B cell (primary cell): ENCODE measurements at regions not wholly inside any gene's neighbourhood (a gene's known extent, or its start where the extent isn't known, plus 50 kb on each side); places are given as distances from the start of the nearest gene placed in this dataset.

Source experiments
- ATAC-seq: fragments of 200-7000 bp; cut with Tn5 transposase; one replicate; pipeline ENCODE4 v1.10.0; 2021; ENCODE audit warnings: low read depth, mild to moderate bottlenecking, moderate number of reproducible peaks, moderate library complexity
- CTCF ChIA-PET: fragments of 350-600 bp; sonication (Branson Sonifier 250); formaldehyde crosslinking; loops from one replicate; lab custom pipeline; 2021; ENCODE audit warnings: antibody characterized with exemption, inconsistent platforms; lab: Charles Lee
- POLR2A ChIA-PET: fragments of 350-600 bp; sonication (Branson Sonifier 250); formaldehyde crosslinking; loops from one replicate; lab custom pipeline; 2021; ENCODE audit warnings: antibody characterized with exemption; lab: Charles Lee
- DNase-seq: peaks from one replicate; pipeline ENCODE4 v3.0.0; 2013
- H2AFZ ChIP-seq: 2 replicates; pipeline ENCODE4 v1.6.1; 2012; ENCODE audit warnings: mild to moderate bottlenecking, low read depth, low read length; ENCODE audit not compliant: insufficient read depth, poor library complexity, severe bottlenecking
- H3K27ac ChIP-seq, 2 donors: 1 replicate in 1 of 2; 2 replicates in 1 of 2; pipeline ENCODE4 v1.5.1; 2012 to 2013; ENCODE audit warnings: low read length in 2 of 2, mild to moderate bottlenecking in 2 of 2, moderate library complexity in 1 of 2
- H3K27me3 ChIP-seq, 4 experiments: fragments of 200-600 bp in 1 of 4; sonication (generic) in 1 of 4; replicated peaks in 1 of 4; 1 replicate in 2 of 4; 2 replicates in 2 of 4; pipeline versions ENCODE4 v1.6.1 to v1.7.0; 2013 to 2016; ENCODE audit warnings: low read length in 3 of 4, mild to moderate bottlenecking in 2 of 4, mixed read lengths in 1 of 4, moderate library complexity in 1 of 4; ENCODE audit not compliant: insufficient read depth in 4 of 4, control insufficient read depth in 3 of 4; ENCODE audit errors: control extremely low read depth in 1 of 4
- H3K36me3 ChIP-seq, 2 experiments: replicated peaks in 1 of 2; 1 replicate in 1 of 2; 2 replicates in 1 of 2; pipeline versions ENCODE4 v1.6.1 to v1.7.1; 2013; ENCODE audit warnings: low read length in 1 of 2; ENCODE audit not compliant: insufficient read depth in 2 of 2, control insufficient read depth in 1 of 2; ENCODE audit errors: control extremely low read depth in 1 of 2, extremely low read depth in 1 of 2
- H3K4me1 ChIP-seq, 2 donors: fragments of 200-600 bp in 1 of 2; sonication (generic) in 1 of 2; 1 replicate in 1 of 2; 2 replicates in 1 of 2; pipeline versions ENCODE4 v1.5.1 to v1.6.1; 2013 to 2017; ENCODE audit warnings: low read length in 2 of 2; ENCODE audit not compliant: control insufficient read depth in 2 of 2, insufficient read depth in 2 of 2
- H3K4me2 ChIP-seq: replicated peaks from 2 replicates; pipeline ENCODE3; 2012; ENCODE audit warnings: mild to moderate bottlenecking, low read depth, low read length; ENCODE audit not compliant: poor library complexity, severe bottlenecking
- H3K4me3 ChIP-seq, 5 experiments: fragments of 200-600 bp in 1 of 5; sonication (generic) in 1 of 5; 1 replicate in 3 of 5; 2 replicates in 2 of 5; pipeline versions ENCODE4 v1.5.1 to v1.7.0; 2011 to 2016; ENCODE audit warnings: low read length in 4 of 5, mild to moderate bottlenecking in 4 of 5, low read depth in 2 of 5, control low read depth in 1 of 5, moderate library complexity in 1 of 5; ENCODE audit not compliant: insufficient read depth in 1 of 5; ENCODE audit errors: control extremely low read depth in 1 of 5, extremely low read depth in 1 of 5
- H3K79me2 ChIP-seq: fragments of 200-600 bp; sonication (generic); one replicate; pipeline ENCODE4 v1.6.0; 2016; ENCODE audit warnings: low read length; ENCODE audit not compliant: control insufficient read depth, insufficient read depth
- H3K9ac ChIP-seq: fragments of 200-600 bp; sonication (generic); 2 replicates; pipeline ENCODE4 v1.6.1; 2017; ENCODE audit warnings: mild to moderate bottlenecking, low read length, moderate library complexity
- H3K9me3 ChIP-seq, 3 donors: one replicate each; pipeline versions ENCODE4 v1.6.1 to v1.7.1; 2013; ENCODE audit warnings: low read length in 2 of 3; ENCODE audit not compliant: control insufficient read depth in 2 of 3, insufficient read depth in 1 of 3; ENCODE audit errors: control extremely low read depth in 1 of 3
- H4K20me1 ChIP-seq: 2 replicates; pipeline ENCODE4 v1.6.0; 2012; ENCODE audit warnings: mild to moderate bottlenecking, low read length; ENCODE audit not compliant: insufficient read depth, control insufficient read depth, poor library complexity, severe bottlenecking
- H3K27ac Mint-ChIP-seq: one replicate; pipeline ENCODE4 v1.8.0; 2021; ENCODE audit warnings: mixed read lengths
- H3K27me3 Mint-ChIP-seq: one replicate; pipeline ENCODE4 v1.8.0; 2021; ENCODE audit warnings: mixed read lengths
- H3K4me1 Mint-ChIP-seq: one replicate; pipeline ENCODE4 v1.8.0; 2021; ENCODE audit warnings: mixed read lengths
- H3K4me3 Mint-ChIP-seq: one replicate; pipeline ENCODE4 v1.8.0; 2021; ENCODE audit warnings: mixed read lengths
- H3K9me3 Mint-ChIP-seq: one replicate; pipeline ENCODE4 v1.8.0; 2022; ENCODE audit warnings: mixed read lengths; ENCODE audit not compliant: insufficient read depth
- CTCF ChIP-seq: fragments of 200-600 bp; IDR thresholded peaks from one replicate; pipeline ENCODE4 v1.8.0; 2022; ENCODE audit warnings: antibody characterized with exemption, mild to moderate bottlenecking
- EZH2 ChIP-seq: IDR thresholded peaks from 2 replicates; pipeline ENCODE4 v1.6.1; 2012; ENCODE audit warnings: borderline replicate concordance, low read depth, mild to moderate bottlenecking, moderate library complexity, low read length; ENCODE audit not compliant: insufficient read depth, poor library complexity, severe bottlenecking
- WGBS: methylation state at CpG from one replicate; pipeline ENCODE4 v1.1.5; 2013; ENCODE audit warnings: missing lambda C conversion rate; ENCODE audit not compliant: insufficient coverage; 5-methylcytosine and 5-hydroxymethylcytosine counted together
- intact Hi-C: fragments of 100-400 bp; cut with micrococcal nuclease; formaldehyde crosslinking; loops from one replicate; pipeline ENCODE4 v1.10.0; 2022

DNA sequence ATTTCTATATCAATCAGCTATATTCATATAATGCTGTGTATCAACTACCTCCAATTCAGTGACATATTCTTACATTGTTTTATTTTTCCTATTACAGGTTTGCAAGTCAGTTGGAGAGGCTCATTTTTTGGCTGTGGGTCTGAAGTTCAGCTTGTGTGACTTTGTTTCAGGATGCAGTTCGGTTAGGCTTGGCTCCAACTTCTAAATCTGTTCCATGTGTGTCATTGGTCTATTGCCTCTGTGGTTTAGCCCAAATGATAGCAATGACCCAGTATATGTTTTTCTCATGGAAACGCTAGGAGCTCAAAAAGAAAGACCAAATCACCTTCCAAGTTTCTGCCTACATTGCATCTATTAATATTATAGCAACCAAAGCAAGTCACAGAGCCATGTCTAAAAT is 848.6 kb upstream of the LRFN5 start:
- intact Hi-C loops: no loop called here
- Histone ChIP-seq H3K9ac (no peak overlapping the region), H3K4me3 (no peak overlapping the region), H3K79me2 (no peaks in the 10 kb centered on the region), H3K27ac (no peak overlapping the region), H4K20me1 (no peaks in the 10 kb centered on the region), H3K4me2 (no peak overlapping the region), H3K36me3 (no peaks in the 10 kb centered on the region), H3K9me3 (peaks cover 0 to 4% (median 3%) of the 10 kb centered on the region in 3 donors), H3K4me1 (no peaks in the 10 kb centered on the region), H3K27me3 (no peaks in the 10 kb centered on the region), H2AFZ (no peak overlapping the region)
- TF ChIP-seq CTCF (no peak), EZH2 (no peak)
- Mint-ChIP-seq H3K4me1 (no peaks in the 10 kb centered on the region), H3K4me3 (no peak overlapping the region), H3K27me3 (no peaks in the 10 kb centered on the region), H3K27ac (no peak overlapping the region), H3K9me3 (peaks cover 7% of the 10 kb centered on the region)
- ChIA-PET POLR2A (no interaction called here), CTCF (no interaction called here)
- no peak for DNase-seq
- no peak for ATAC-seq
- 75% methylated on average over 1 of the region's 2 CpGs for WGBS

DNA sequence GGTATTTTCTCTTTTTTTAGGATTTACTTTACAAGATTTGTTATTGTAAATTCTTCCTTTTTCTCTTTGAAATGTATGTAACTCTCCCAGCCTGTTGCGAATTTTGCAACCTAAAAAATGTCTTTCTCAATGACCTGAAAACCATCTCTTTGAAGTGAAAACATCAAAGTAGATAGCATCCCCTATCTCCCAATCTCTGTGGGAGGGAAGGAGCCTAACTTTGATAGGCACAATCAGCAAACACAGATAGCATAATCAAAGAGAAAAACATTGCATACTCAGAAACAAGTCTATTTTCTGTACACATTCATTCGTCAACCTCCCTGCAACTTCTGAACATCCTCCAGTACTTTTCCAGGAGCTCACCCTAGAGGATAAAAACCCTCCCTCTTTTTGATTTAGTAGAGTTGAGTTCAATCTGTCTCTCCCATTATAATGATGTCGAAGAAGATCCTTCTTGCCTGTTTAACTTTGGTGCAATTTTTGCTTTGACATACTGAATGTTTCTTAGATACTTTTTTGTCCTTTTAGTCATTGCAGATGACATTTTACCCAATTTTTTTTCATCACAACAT is 849.2 kb upstream of the LRFN5 start:
- no peak for DNase-seq
- Mint-ChIP-seq H3K27me3 (no peaks in the 10 kb centered on the region), H3K4me1 (no peaks in the 10 kb centered on the region), H3K4me3 (no peak overlapping the region), H3K9me3 (peaks cover 7% of the 10 kb centered on the region), H3K27ac (no peak overlapping the region)
- intact Hi-C loops: no loop called here
- H3K4me1 ChIP-seq: no peaks in the 10 kb centered on the region
- TF ChIP-seq EZH2 (no peak), CTCF (no peak)
- H3K4me3 ChIP-seq: no peak overlapping the region
- H3K27ac ChIP-seq: no peak overlapping the region
- no peaks in the 10 kb centered on the region for H4K20me1 ChIP-seq
- H2AFZ ChIP-seq: no peak overlapping the region
- H3K36me3 ChIP-seq: no peaks in the 10 kb centered on the region
- ATAC-seq: no peak
- WGBS: no CpG with 5 or more reads among the region's 3 CpGs
- no peak overlapping the region for H3K9ac ChIP-seq
- no peaks in the 10 kb centered on the region for H3K79me2 ChIP-seq
- peaks cover 0 to 4% (median 3%) of the 10 kb centered on the region in 3 donors for H3K9me3 ChIP-seq
- no peak overlapping the region for H3K4me2 ChIP-seq
- no peaks in the 10 kb centered on the region for H3K27me3 ChIP-seq
- ChIA-PET POLR2A (no interaction called here), CTCF (no interaction called here)
